ENCODE measurements at regions not wholly inside any gene's neighbourhood (a gene's known extent, or its start where the extent isn't known, plus 50 kb on each side); places are given as distances from the start of the nearest gene placed in this dataset.

- H3K27me3 ChIP-seq (ENCODE audit: control insufficient read depth in 1 of 2, insufficient read depth in 1 of 2, low read length in 2 of 2) = peaks cover 0 to 16% of the 10 kb centered on the region in 2 experiments
- peaks cover 4% of the 10 kb centered on the region for H3K4me1 ChIP-seq (ENCODE audit: control insufficient read depth, insufficient read depth, low read depth, low read length)
- WGBS = 94% methylated on average over 2 of the region's 2 CpGs
Measured at GRCh38 chr3:33929813-33930212, 131.4 kb downstream of the PDCD6IP start.

GRCh38 chr3:33931512-33931911 lies 133.1 kb downstream of the PDCD6IP start:
- no peak overlapping the region for H2BK120ac ChIP-seq (ENCODE audit: low read depth, low read length)
- no peaks in the 10 kb centered on the region for H3K9me3 ChIP-seq (ENCODE audit: control insufficient read depth, low read length)
- no peak overlapping the region for H2BK5ac ChIP-seq (ENCODE audit: low read depth, low read length, poor library complexity, severe bottlenecking)
- no peak overlapping the region for H3K4me3 ChIP-seq (ENCODE audit: insufficient read depth in 1 of 2, low read depth in 1 of 2, low read length in 2 of 2)
- H3K23ac ChIP-seq (ENCODE audit: low read length in 2 of 2) = no peak overlapping the region
- H3K18ac ChIP-seq (ENCODE audit: low read depth in 1 of 2, low read length in 2 of 2) = no peak overlapping the region
- peaks cover 0 to 16% of the 10 kb centered on the region in 2 experiments for H3K27me3 ChIP-seq (ENCODE audit: control insufficient read depth in 1 of 2, insufficient read depth in 1 of 2, low read length in 2 of 2)
- H3K9ac ChIP-seq (ENCODE audit: low read length) = no peak overlapping the region
- H4K91ac ChIP-seq (ENCODE audit: low read length) = no peak overlapping the region
- H2AFZ ChIP-seq (ENCODE audit: low read depth, low read length) = no peak overlapping the region
- no peak overlapping the region for H2AK5ac ChIP-seq (ENCODE audit: low read length, severe bottlenecking)
- no peak overlapping the region for H2BK15ac ChIP-seq (ENCODE audit: low read depth, poor library complexity, severe bottlenecking)
- H3K36me3 ChIP-seq (ENCODE audit: control insufficient read depth in 1 of 2, insufficient read depth in 2 of 2, low read depth in 1 of 2, low read length in 2 of 2) = no peaks in the 10 kb centered on the region
- no peak overlapping the region for H3K4ac ChIP-seq (ENCODE audit: low read depth in 1 of 2, low read length in 2 of 2)
- no peak for DNase-seq
- no peak overlapping the region for H3K4me2 ChIP-seq (ENCODE audit: low read length, poor library complexity, severe bottlenecking)
- H3K4me1 ChIP-seq (ENCODE audit: control insufficient read depth, insufficient read depth, low read depth, low read length) = peaks cover 4% of the 10 kb centered on the region
- H4K8ac ChIP-seq (ENCODE audit: low read length) = no peak overlapping the region
- no peak overlapping the region for H2BK12ac ChIP-seq (ENCODE audit: low read length in 2 of 2)
- no peaks in the 10 kb centered on the region for H3K79me1 ChIP-seq (replicated peaks; ENCODE audit: low read length, poor library complexity, severe bottlenecking)
- H3K27ac ChIP-seq (ENCODE audit: low read length, poor library complexity, severe bottlenecking) = no peak overlapping the region
- H3K14ac ChIP-seq (ENCODE audit: low read length in 2 of 2) = no peak overlapping the region

More at GRCh38 chr3:33929813-33930212, 131.4 kb downstream of the PDCD6IP start:
- Histone ChIP-seq H3K36me3 (ENCODE audit: control insufficient read depth in 1 of 2, insufficient read depth in 2 of 2, low read depth in 1 of 2, low read length in 2 of 2) (no peaks in the 10 kb centered on the region), H3K9me3 (ENCODE audit: control insufficient read depth, low read length) (no peaks in the 10 kb centered on the region), H3K18ac (ENCODE audit: low read depth in 1 of 2, low read length in 2 of 2) (no peak overlapping the region), H3K9ac (ENCODE audit: low read length) (no peak overlapping the region), H2AFZ (ENCODE audit: low read depth, low read length) (no peak overlapping the region), H3K79me1 (replicated peaks; ENCODE audit: low read length, poor library complexity, severe bottlenecking) (no peaks in the 10 kb centered on the region), H3K4me2 (ENCODE audit: low read length, poor library complexity, severe bottlenecking) (no peak overlapping the region), H2BK5ac (ENCODE audit: low read depth, low read length, poor library complexity, severe bottlenecking) (no peak overlapping the region), H3K23ac (ENCODE audit: low read length in 2 of 2) (no peak overlapping the region), H3K4ac (ENCODE audit: low read depth in 1 of 2, low read length in 2 of 2) (no peak overlapping the region), H2AK5ac (ENCODE audit: low read length, severe bottlenecking) (no peak overlapping the region), H2BK15ac (ENCODE audit: low read depth, poor library complexity, severe bottlenecking) (no peak overlapping the region), H4K91ac (ENCODE audit: low read length) (no peak overlapping the region), H3K27ac (ENCODE audit: low read length, poor library complexity, severe bottlenecking) (no peak overlapping the region), H3K14ac (ENCODE audit: low read length in 2 of 2) (no peak overlapping the region), H2BK120ac (ENCODE audit: low read depth, low read length) (no peak overlapping the region), H3K4me3 (ENCODE audit: insufficient read depth in 1 of 2, low read depth in 1 of 2, low read length in 2 of 2) (no peak overlapping the region), H2BK12ac (ENCODE audit: low read length in 2 of 2) (no peak overlapping the region), H4K8ac (ENCODE audit: low read length) (no peak overlapping the region)
- no peak for DNase-seq

DNA sequence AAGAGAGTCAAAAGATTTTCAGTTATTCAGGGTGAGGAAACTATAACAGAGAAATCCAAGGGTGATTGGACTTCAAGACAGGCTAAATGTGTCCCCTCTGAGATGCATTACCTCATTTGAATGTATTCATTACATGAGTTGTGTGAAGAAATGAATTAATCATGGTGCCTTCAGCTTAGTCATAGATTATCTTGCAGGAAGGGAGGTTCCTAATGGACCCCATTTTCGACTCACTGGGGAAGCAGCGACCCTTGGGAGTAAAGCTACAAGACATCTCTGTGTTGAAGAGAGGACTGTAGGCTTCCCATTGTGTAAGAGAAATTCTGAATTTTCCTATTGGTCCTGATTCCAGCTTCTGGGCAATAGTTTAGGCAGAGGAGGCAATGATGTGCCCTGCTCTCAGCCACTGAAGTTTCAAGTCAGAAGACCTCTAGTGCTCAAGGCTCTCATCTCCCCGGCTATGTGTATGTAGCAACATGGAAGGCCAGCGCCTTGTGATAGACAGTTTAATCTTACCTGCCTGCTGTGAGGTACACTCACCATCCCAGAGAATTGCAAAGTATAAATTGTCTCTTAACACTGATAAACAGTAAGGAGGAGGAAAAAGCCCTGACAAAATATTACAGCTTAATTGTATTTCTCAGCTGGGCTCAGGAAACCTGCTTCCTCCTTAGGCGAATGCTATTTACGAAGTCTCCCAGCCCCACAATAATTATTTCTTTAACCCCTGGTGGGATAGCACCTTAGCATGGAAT lies 133.8 kb downstream of the PDCD6IP start:
- Histone ChIP-seq H2AFZ (ENCODE audit: low read depth, low read length) (no peak overlapping the region), H3K27ac (ENCODE audit: low read length, poor library complexity, severe bottlenecking) (no peak overlapping the region), H3K4me3 (ENCODE audit: insufficient read depth in 1 of 2, low read depth in 1 of 2, low read length in 2 of 2) (no peak overlapping the region), H3K9ac (ENCODE audit: low read length) (no peak overlapping the region), H2BK15ac (ENCODE audit: low read depth, poor library complexity, severe bottlenecking) (no peak overlapping the region), H2BK12ac (ENCODE audit: low read length in 2 of 2) (no peak overlapping the region), H2BK5ac (ENCODE audit: low read depth, low read length, poor library complexity, severe bottlenecking) (no peak overlapping the region), H4K91ac (ENCODE audit: low read length) (no peak overlapping the region), H2AK5ac (ENCODE audit: low read length, severe bottlenecking) (no peak overlapping the region), H3K36me3 (ENCODE audit: control insufficient read depth in 1 of 2, insufficient read depth in 2 of 2, low read depth in 1 of 2, low read length in 2 of 2) (no peaks in the 10 kb centered on the region), H4K8ac (ENCODE audit: low read length) (no peak overlapping the region), H3K9me3 (ENCODE audit: control insufficient read depth, low read length) (no peaks in the 10 kb centered on the region), H3K14ac (ENCODE audit: low read length in 2 of 2) (no peak overlapping the region), H3K4me2 (ENCODE audit: low read length, poor library complexity, severe bottlenecking) (no peak overlapping the region), H2BK120ac (ENCODE audit: low read depth, low read length) (no peak overlapping the region), H3K27me3 (ENCODE audit: control insufficient read depth in 1 of 2, insufficient read depth in 1 of 2, low read length in 2 of 2) (peaks cover 0 to 12% of the 10 kb centered on the region in 2 experiments), H3K79me1 (replicated peaks; ENCODE audit: low read length, poor library complexity, severe bottlenecking) (no peaks in the 10 kb centered on the region), H3K4ac (ENCODE audit: low read depth in 1 of 2, low read length in 2 of 2) (no peak overlapping the region), H3K23ac (ENCODE audit: low read length in 2 of 2) (no peak overlapping the region), H3K4me1 (ENCODE audit: control insufficient read depth, insufficient read depth, low read depth, low read length) (peaks cover 4% of the 10 kb centered on the region), H3K18ac (ENCODE audit: low read depth in 1 of 2, low read length in 2 of 2) (no peak overlapping the region)
- 79% methylated on average over 4 of the region's 6 CpGs for WGBS
- DNase-seq = no peak

DNA sequence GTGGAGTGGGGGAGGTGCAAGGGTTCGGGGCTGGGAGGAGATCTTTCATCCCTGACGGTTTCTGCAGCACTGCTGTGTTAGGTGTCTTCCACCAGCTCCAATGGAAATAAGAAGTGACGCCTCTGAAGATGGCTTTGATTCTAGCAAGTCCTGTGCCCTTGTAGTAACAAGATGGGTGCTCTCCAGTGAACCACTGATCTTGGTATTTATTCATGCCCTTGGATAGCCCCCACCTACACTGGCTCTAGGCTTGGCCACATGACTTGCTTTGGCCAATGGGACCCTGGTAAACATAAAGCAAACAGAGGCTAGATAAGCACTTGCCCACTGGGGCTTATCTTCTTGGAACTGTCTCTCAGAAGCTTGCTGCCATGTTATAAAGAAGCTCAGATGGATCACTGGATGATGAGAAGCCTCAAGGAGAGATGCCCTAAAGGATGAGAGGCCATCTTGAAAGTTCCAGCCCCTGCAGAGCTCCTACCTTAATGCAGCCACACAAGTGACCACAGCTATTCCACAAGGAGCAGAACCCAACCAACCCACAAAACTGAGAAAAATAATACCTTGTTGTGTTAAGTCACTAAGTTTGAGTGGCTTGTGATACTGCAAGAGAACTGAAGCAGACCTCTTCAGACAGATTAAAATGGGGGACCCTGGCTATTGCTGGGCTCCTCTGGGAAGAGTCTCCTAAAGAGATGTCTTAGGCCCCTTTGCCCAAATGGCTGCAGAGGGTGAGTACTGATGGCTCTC lies 137.9 kb downstream of the PDCD6IP start:
- no peak overlapping the region for H2BK5ac ChIP-seq (ENCODE audit: low read depth, low read length, poor library complexity, severe bottlenecking)
- H3K79me1 ChIP-seq (replicated peaks; ENCODE audit: low read length, poor library complexity, severe bottlenecking) = no peaks in the 10 kb centered on the region
- H3K27ac ChIP-seq (ENCODE audit: low read length, poor library complexity, severe bottlenecking) = no peak overlapping the region
- H2BK12ac ChIP-seq (ENCODE audit: low read length in 2 of 2) = no peak overlapping the region
- H2AK5ac ChIP-seq (ENCODE audit: low read length, severe bottlenecking) = no peak overlapping the region
- no peaks in the 10 kb centered on the region for H3K9me3 ChIP-seq (ENCODE audit: control insufficient read depth, low read length)
- no peak overlapping the region for H3K4ac ChIP-seq (ENCODE audit: low read depth in 1 of 2, low read length in 2 of 2)
- H3K4me3 ChIP-seq (ENCODE audit: insufficient read depth in 1 of 2, low read depth in 1 of 2, low read length in 2 of 2) = no peak overlapping the region
- H2BK120ac ChIP-seq (ENCODE audit: low read depth, low read length) = no peak overlapping the region
- no peak for DNase-seq
- H3K4me1 ChIP-seq (ENCODE audit: control insufficient read depth, insufficient read depth, low read depth, low read length) = no peaks in the 10 kb centered on the region
- peak overlapping the region in 1 of 2 experiments; percentile 50 for H3K23ac ChIP-seq (ENCODE audit: low read length in 2 of 2)
- no peak overlapping the region for H3K9ac ChIP-seq (ENCODE audit: low read length)
- no peak overlapping the region for H2AFZ ChIP-seq (ENCODE audit: low read depth, low read length)
- H2BK15ac ChIP-seq (ENCODE audit: low read depth, poor library complexity, severe bottlenecking) = no peak overlapping the region
- no peak overlapping the region for H3K4me2 ChIP-seq (ENCODE audit: low read length, poor library complexity, severe bottlenecking)
- 85% methylated on average over 3 of the region's 3 CpGs for WGBS
- H3K36me3 ChIP-seq (ENCODE audit: control insufficient read depth in 1 of 2, insufficient read depth in 2 of 2, low read depth in 1 of 2, low read length in 2 of 2) = no peaks in the 10 kb centered on the region
- no peaks in the 10 kb centered on the region for H3K27me3 ChIP-seq (ENCODE audit: control insufficient read depth in 1 of 2, insufficient read depth in 1 of 2, low read length in 2 of 2)
- no peak overlapping the region for H4K8ac ChIP-seq (ENCODE audit: low read length)
- no peak overlapping the region for H4K91ac ChIP-seq (ENCODE audit: low read length)
- H3K18ac ChIP-seq (ENCODE audit: low read depth in 1 of 2, low read length in 2 of 2) = no peak overlapping the region
- H3K14ac ChIP-seq (ENCODE audit: low read length in 2 of 2) = no peak overlapping the region

All from mesenchymal stem cell (in vitro differentiated cells and primary cell).